Muscle of arm (tissue), 1 donor: ENCODE measurements at regions not wholly inside any gene's neighbourhood (a gene's known extent, or its start where the extent isn't known, plus 50 kb on each side); places are given as distances from the start of the nearest gene placed in this dataset.

Source experiments
- DNase-seq: peaks from one replicate; pipeline ENCODE4 v3.0.0-alpha.2; 2013

DNA sequence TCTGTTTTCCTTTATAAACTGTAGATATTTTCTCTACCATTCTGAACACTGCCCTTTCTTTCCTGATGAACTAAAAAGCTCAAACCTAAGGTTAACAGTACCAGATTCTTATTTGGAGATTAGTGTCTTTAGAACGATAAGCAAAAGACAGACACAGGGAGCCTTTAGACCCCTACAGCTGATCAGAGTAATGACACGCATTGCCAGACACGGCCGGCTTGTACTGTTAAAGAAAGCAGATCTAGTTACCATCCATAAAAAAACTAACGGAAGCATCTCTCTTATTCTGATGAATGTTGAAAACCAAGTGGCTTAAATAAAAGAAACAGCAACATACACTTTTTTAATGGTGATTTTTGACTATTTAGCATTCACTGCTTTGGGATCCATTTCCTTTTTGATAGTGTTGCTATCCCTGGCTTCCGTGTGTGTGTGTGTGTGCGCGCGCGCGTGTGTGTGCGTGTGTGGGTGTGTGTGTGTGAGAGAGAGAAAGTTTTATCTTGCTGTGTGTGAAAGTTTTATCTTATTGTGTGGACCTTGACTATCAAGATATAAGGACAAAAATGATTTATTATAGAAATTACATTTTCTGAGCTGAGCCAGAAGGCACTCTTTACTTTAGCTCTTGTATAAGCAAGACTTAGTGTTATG, 95.6 kb upstream of the SLC35B3 start:
- DNase-seq: no peak

DNA sequence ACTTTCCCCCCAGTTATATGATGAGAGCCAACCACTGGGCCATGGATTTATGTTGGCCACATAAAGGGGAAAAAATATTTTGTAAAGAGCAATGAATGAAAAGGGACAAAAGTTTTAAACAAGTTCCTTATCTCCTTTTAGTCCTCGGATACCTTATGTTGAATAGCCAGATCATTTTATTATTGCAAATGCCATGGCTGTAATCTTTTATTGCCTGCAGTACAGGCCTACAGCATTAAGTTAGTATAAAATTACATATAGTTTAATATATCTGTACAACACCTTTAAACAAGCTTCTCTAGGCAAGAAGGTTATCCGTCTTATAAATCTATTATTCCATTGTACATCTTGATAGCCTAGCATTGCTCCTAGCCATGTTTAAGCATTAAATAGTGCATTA, 93.9 kb upstream of the SLC35B3 start:
- no peak for DNase-seq

GRCh38 chr6:8527818-8528217, 92.5 kb upstream of the SLC35B3 start:
- DNase-seq: no peak

- no peak for DNase-seq
Observed at GRCh38 chr6:8526624-8527023, 91.3 kb upstream of the SLC35B3 start.

GRCh38 chr6:8525370-8525769, 90.0 kb upstream of the SLC35B3 start:
- no peak for DNase-seq

GRCh38 chr6:8513174-8513573, 77.8 kb upstream of the SLC35B3 start:
- DNase-seq: no peak

DNA sequence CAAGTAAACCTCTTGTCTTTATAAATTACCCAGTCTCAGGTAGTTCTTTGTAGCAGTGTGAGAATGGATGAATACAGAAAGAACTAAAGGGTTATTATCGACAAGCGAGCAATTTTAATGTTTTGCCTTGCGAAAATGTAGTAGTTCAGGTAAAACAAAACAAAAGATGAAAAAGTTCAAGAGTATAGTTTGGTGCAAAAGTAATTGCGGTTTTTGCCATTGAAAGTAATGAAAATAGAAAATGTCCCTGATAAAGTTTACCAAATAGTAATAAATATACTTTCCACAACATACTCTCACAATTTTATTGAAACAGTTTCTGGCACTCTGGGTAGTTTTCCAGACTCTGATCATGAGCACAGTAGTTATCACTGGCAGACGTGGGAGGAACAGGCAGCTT, 71.9 kb upstream of the SLC35B3 start:
- DNase-seq: no peak

GRCh38 chr6:8506126-8506525, 70.8 kb upstream of the SLC35B3 start:
- no peak for DNase-seq

- no peak for DNase-seq
Observed at GRCh38 chr6:8499540-8499939, 64.2 kb upstream of the SLC35B3 start.

- no peak for DNase-seq
Observed at GRCh38 chr6:8494730-8495129, 59.4 kb upstream of the SLC35B3 start.

GRCh38 chr6:8492536-8493133, 57.3 kb upstream of the SLC35B3 start:
- no peak for DNase-seq
